IMR-90 (cell line): ENCODE measurements at regions not wholly inside any gene's neighbourhood (a gene's known extent, or its start where the extent isn't known, plus 50 kb on each side); places are given as distances from the start of the nearest gene placed in this dataset.

Source experiments
- ATAC-seq: fragments of 200-7000 bp; cut with Tn5 transposase; 2 replicates; pipeline ENCODE4 v1.9.1; 2020; ENCODE audit warnings: low read depth, mild to moderate bottlenecking, moderate library complexity
- BruUV-seq: library from RNA; stranded (reverse); fragments of 400-500 nt; replicated peaks from 2 replicates; lab custom pipeline; 2021; lab: Mats Ljungman, UMichigan
- CTCF ChIA-PET: fragments of 300-600 bp; formaldehyde crosslinking; extraction: SDS; loops from one replicate; lab custom pipeline; 2021; ENCODE audit warnings: antibody characterized with exemption; lab: Yijun Ruan, JAX
- POLR2A ChIA-PET: fragments of 300-600 bp; sonication (Branson Sonifier 250); formaldehyde crosslinking; loops from one replicate; lab custom pipeline; 2022; ENCODE audit warnings: antibody characterized with exemption; ENCODE audit not compliant: unreplicated experiment; lab: Charles Lee
- DNase-seq: peaks from one replicate; pipeline ENCODE4 v3.0.0; 2013
- H2AFZ ChIP-seq: replicated peaks from 2 replicates; pipeline ENCODE3; 2013; ENCODE audit warnings: low read length, mild to moderate bottlenecking; ENCODE audit not compliant: poor library complexity
- H2AK5ac ChIP-seq: 2 replicates; pipeline ENCODE4 v1.6.1; 2013; ENCODE audit warnings: low read depth, low read length, inconsistent platforms
- H2AK9ac ChIP-seq: replicated peaks from 2 replicates; pipeline ENCODE3; 2013; ENCODE audit warnings: mild to moderate bottlenecking, low read depth, low read length, moderate library complexity; ENCODE audit not compliant: poor library complexity
- H2BK120ac ChIP-seq: 2 replicates; pipeline ENCODE4 v1.6.1; 2013; ENCODE audit warnings: low read depth, low read length, inconsistent platforms
- H2BK15ac ChIP-seq: 3 replicates; pipeline ENCODE4 v1.6.1; 2013; ENCODE audit warnings: low read depth, low read length, inconsistent platforms
- H2BK20ac ChIP-seq: 2 replicates; pipeline ENCODE4 v1.6.1; 2013; ENCODE audit warnings: low read depth, mild to moderate bottlenecking, inconsistent platforms, low read length, moderate library complexity
- H2BK5ac ChIP-seq: 2 replicates; pipeline ENCODE4 v1.6.1; 2013; ENCODE audit warnings: mild to moderate bottlenecking, low read depth, low read length, inconsistent platforms; ENCODE audit not compliant: poor library complexity, severe bottlenecking
- H3K14ac ChIP-seq: replicated peaks from 2 replicates; pipeline ENCODE4 v1.6.1; 2013; ENCODE audit warnings: low read depth, low read length, inconsistent platforms
- H3K18ac ChIP-seq: 2 replicates; pipeline ENCODE4 v1.6.1; 2013; ENCODE audit warnings: low read depth, low read length, control low read depth
- H3K23ac ChIP-seq: 2 replicates; pipeline ENCODE4 v1.6.1; 2013; ENCODE audit warnings: low read depth, low read length, inconsistent platforms
- H3K27ac ChIP-seq: 2 replicates; pipeline ENCODE4 v1.5.1; 2013; ENCODE audit warnings: mild to moderate bottlenecking, control low read depth, low read length; ENCODE audit not compliant: insufficient read depth
- H3K27me3 ChIP-seq: 2 replicates; pipeline ENCODE4 v1.6.1; 2013; ENCODE audit warnings: low read length; ENCODE audit not compliant: control insufficient read depth, insufficient read depth
- H3K36me3 ChIP-seq: 2 replicates; pipeline ENCODE4 v1.6.1; 2013; ENCODE audit warnings: low read length, mixed read lengths; ENCODE audit not compliant: control insufficient read depth, insufficient read depth
- H3K4ac ChIP-seq: 2 replicates; pipeline ENCODE4 v1.6.1; 2013; ENCODE audit warnings: low read depth, low read length, inconsistent platforms
- H3K4me1 ChIP-seq: 2 replicates; pipeline ENCODE4 v1.6.1; 2013; ENCODE audit warnings: low read length, mixed read lengths; ENCODE audit not compliant: control insufficient read depth, insufficient read depth
- H3K4me2 ChIP-seq: 2 replicates; pipeline ENCODE4 v1.6.1; 2013; ENCODE audit warnings: low read depth, mild to moderate bottlenecking, control low read depth, low read length, moderate library complexity
- H3K4me3 ChIP-seq: 2 replicates; pipeline ENCODE4 v1.5.1; 2013; ENCODE audit warnings: low read depth, mild to moderate bottlenecking, control low read depth, low read length, moderate library complexity; ENCODE audit not compliant: insufficient read depth
- H3K56ac ChIP-seq: 2 replicates; pipeline ENCODE4 v1.6.1; 2013; ENCODE audit warnings: low read length, inconsistent platforms; ENCODE audit not compliant: insufficient read depth; ENCODE audit errors: extremely low read depth
- H3K79me1 ChIP-seq, 2 experiments: 2 replicates each; pipeline ENCODE4 v1.6.1; 2013; ENCODE audit warnings: low read length in 2 of 2, inconsistent platforms in 1 of 2, low read depth in 1 of 2
- H3K9ac ChIP-seq: 2 replicates; pipeline ENCODE4 v1.6.1; 2013; ENCODE audit warnings: low read depth, low read length, control low read depth
- H3K9me1 ChIP-seq: 2 replicates; pipeline ENCODE4 v1.6.1; 2013; ENCODE audit warnings: low read length, inconsistent platforms; ENCODE audit not compliant: insufficient read depth
- H3K9me3 ChIP-seq: 2 replicates; pipeline ENCODE4 v1.6.1; 2013; ENCODE audit warnings: low read length; ENCODE audit not compliant: control insufficient read depth, insufficient read depth
- H4K20me1 ChIP-seq: 2 replicates; pipeline ENCODE4 v1.6.1; 2013; ENCODE audit warnings: low read length, inconsistent platforms; ENCODE audit not compliant: insufficient read depth
- H4K5ac ChIP-seq: 2 replicates; pipeline ENCODE4 v1.6.1; 2013; ENCODE audit warnings: mild to moderate bottlenecking, low read depth, low read length, control low read depth
- H4K8ac ChIP-seq, 2 experiments: 2 replicates each; pipeline ENCODE4 v1.6.1; 2013; ENCODE audit warnings: low read depth in 2 of 2, low read length in 2 of 2, control low read depth in 1 of 2, inconsistent platforms in 1 of 2
- H4K91ac ChIP-seq: 2 replicates; pipeline ENCODE4 v1.6.1; 2013; ENCODE audit warnings: low read depth, low read length, inconsistent platforms; ENCODE audit not compliant: insufficient read depth
- FOS ChIP-seq: fragments of 150-350 bp; IDR thresholded peaks from 2 replicates; pipeline ENCODE4 v1.6.1; 2016; ENCODE audit warnings: low read depth, low read length
- MAZ ChIP-seq: IDR thresholded peaks from 2 replicates; pipeline ENCODE4 v1.6.1; 2012; ENCODE audit warnings: low read depth, mild to moderate bottlenecking, low read length, improper control_type of control experiment, moderate library complexity, borderline replicate concordance
- MXI1 ChIP-seq: IDR thresholded peaks from 2 replicates; pipeline ENCODE4 v1.6.1; 2012; ENCODE audit warnings: low read depth, mild to moderate bottlenecking, low read length, moderate library complexity, borderline replicate concordance
- POLR2A ChIP-seq: IDR thresholded peaks from 2 replicates; pipeline ENCODE4 v1.6.1; 2012; ENCODE audit warnings: mild to moderate bottlenecking, low read depth, low read length
- RFX5 ChIP-seq: IDR thresholded peaks from 2 replicates; pipeline ENCODE4 v1.8.0; 2012; ENCODE audit warnings: low read depth, mild to moderate bottlenecking, low read length, moderate library complexity
- USF2 ChIP-seq: fragments of 150-350 bp; IDR thresholded peaks from 2 replicates; pipeline ENCODE4 v1.6.1; 2017; ENCODE audit warnings: mild to moderate bottlenecking, antibody characterized with exemption, low read length, low read depth
- WGBS, 2 experiments: methylation state at CpG; one replicate each; pipeline versions ENCODE4 v1.1.5 to v1.1.7; 2013; ENCODE audit warnings: missing lambda C conversion rate in 2 of 2; ENCODE audit not compliant: insufficient read length in 1 of 2; ENCODE audit errors: extremely low coverage in 2 of 2; 5-methylcytosine and 5-hydroxymethylcytosine counted together
- dilution Hi-C: fragments of 300-500 bp; cut with HindIII; formaldehyde crosslinking; loops from one replicate; pipeline ENCODE4 v1.14.3; 2018; ENCODE audit warnings: low sequenced_read_pairs; ENCODE audit not compliant: unreplicated experiment
- in situ Hi-C: fragments of 300-500 bp; cut with MboI; formaldehyde crosslinking; loops from 3 replicates; pipeline ENCODE4 v1.14.3; 2019; ENCODE audit warnings: low sequenced_read_pairs, inconsistent platforms, mixed read lengths
- intact Hi-C: fragments of 100-400 bp; cut with micrococcal nuclease; formaldehyde crosslinking; loops from 2 replicates; pipeline ENCODE4 v1.10.0; 2022

GRCh38 chr11:134836561-134836960 lies 424.5 kb upstream of the B3GAT1 start:
- no peak overlapping the region for H4K5ac ChIP-seq
- H3K23ac ChIP-seq: no peak overlapping the region
- ChIA-PET POLR2A (no interaction called here), CTCF (no interaction called here)
- DNase-seq (no peak), ATAC-seq (no peak)
- no peak overlapping the region for H3K14ac ChIP-seq
- H3K27ac ChIP-seq: no peak overlapping the region
- intact Hi-C loops: no loop called here
- no peak overlapping the region for H3K9ac ChIP-seq
- H2AK5ac ChIP-seq: no peak overlapping the region
- H3K36me3 ChIP-seq: no peaks in the 10 kb centered on the region
- BruUV-seq: no TSS peak
- no peak overlapping the region for H2AK9ac ChIP-seq
- H3K18ac ChIP-seq: no peak overlapping the region
- TF ChIP-seq MXI1 (no peak), USF2 (no peak), POLR2A (no peak), MAZ (no peak), RFX5 (no peak), FOS (no peak)
- WGBS, 2 experiments: no CpG with 5 or more reads among the region's 4 CpGs
- H4K8ac ChIP-seq: no peak overlapping the region
- H3K9me3 ChIP-seq: peaks cover 23% of the 10 kb centered on the region
- H2BK5ac ChIP-seq: no peak overlapping the region
- H3K4me3 ChIP-seq: no peak overlapping the region
- no peak overlapping the region for H3K56ac ChIP-seq
- H3K9me1 ChIP-seq: no peaks in the 10 kb centered on the region
- no peaks in the 10 kb centered on the region for H3K79me1 ChIP-seq
- no peak overlapping the region for H2BK20ac ChIP-seq
- H3K4me1 ChIP-seq: no peaks in the 10 kb centered on the region
- H3K27me3 ChIP-seq: no peaks in the 10 kb centered on the region
- no peak overlapping the region for H3K4ac ChIP-seq
- H2BK15ac ChIP-seq: no peak overlapping the region
- no peak overlapping the region for H3K4me2 ChIP-seq
- no peaks in the 10 kb centered on the region for H4K20me1 ChIP-seq
- dilution Hi-C loops: no loop called here
- in situ Hi-C loops: no loop called here
- no peak overlapping the region for H2BK120ac ChIP-seq
- H4K91ac ChIP-seq: no peak overlapping the region
- H2AFZ ChIP-seq: no peak overlapping the region
